ENCODE measurements at regions not wholly inside any gene's neighbourhood (a gene's known extent, or its start where the extent isn't known, plus 50 kb on each side); places are given as distances from the start of the nearest gene placed in this dataset.
"Not testable (repeated sequence)": the region's sequence is repeated elsewhere in the genome, so short reads cannot be mapped to it uniquely, and the experiment has no call there.

DNA sequence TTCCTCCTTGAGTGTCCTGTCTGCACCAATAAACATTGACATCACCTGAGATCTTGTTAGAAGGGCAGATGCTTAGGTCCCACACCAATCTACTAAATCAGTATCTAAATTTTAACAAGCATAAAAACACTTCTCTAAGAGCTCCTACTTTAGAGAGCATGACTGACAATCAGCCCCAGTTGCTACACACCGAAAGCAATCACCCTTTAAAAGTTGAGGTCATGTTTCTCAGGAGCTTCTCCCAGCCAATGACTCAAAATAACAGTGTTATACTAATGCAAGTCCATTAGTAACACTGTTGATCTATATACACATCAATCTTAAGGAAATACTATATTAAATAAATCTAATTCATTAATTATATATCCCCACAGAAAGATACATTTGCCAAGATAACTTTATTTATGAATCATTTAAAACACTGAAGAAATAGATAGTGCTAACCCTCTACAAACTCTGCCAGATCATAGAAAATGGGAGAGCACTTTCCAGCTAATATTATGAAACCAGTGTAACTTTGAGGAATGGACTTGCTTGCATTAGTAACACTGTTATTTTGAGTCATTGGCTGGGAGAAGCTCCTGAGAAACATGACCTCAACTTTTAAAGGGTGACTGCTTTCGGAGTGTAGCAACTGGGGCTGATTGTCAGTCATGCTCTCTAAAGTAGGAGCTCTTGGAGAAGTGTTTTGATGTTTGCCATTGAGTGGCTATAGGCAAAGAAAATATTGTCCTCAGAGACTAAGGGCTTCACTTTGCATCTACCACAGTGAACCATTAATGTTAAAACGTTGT is 109.8 kb upstream of the HDX start:
- no peak for DNase-seq (ENCODE audit: low read depth)

- DNase-seq (ENCODE audit: low read depth), result no peak
Observed at GRCh38 chrX:84634201-84634782, 132.0 kb upstream of the HDX start.

- no peak for DNase-seq (ENCODE audit: low read depth)
Observed at GRCh38 chrX:84666086-84666485, 163.8 kb upstream of the HDX start.

- no peak for DNase-seq (ENCODE audit: low read depth)
Observed at GRCh38 chrX:84690228-84690627, 188.0 kb upstream of the HDX start.

DNA sequence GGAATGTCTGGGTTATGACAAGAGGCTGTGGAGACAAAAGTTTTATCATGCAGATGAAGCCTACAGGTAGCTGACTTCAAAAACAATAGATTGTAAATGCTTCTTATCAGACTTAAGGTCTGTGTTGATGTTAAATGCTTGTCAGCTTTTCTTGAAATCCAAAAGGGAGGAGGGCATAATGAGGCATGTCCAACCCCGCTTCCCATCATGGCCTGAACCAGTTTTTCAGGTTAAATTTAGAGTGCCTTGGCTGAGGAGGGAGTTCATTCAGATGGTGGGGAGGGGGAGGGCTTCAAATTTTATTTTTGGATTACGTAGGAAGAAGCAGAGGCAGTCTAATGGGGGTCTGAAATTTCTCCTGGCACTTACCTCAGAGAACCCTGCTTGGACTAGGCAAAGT is 207.7 kb upstream of the HDX start:
- DNase-seq (ENCODE audit: low read depth), result no peak

DNA sequence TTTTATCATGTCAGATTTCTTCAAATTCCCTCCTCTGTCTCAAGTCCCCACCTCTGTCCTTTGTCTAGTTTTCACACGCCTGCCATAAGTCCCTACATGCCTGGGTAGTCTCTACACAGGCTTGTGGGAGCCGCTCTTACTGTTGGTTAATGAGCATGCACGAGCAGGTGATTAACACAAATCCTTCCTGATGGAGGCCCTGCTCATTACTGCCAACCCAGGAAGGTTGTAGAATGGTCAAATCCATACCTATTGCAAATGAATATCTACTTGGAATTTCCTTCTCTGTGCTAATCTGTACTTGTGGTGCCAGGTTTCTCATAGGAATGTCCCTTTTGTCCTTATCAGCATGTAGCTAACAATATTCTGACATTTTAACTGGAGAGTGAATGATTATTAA is 208.4 kb upstream of the HDX start:
- DNase-seq (ENCODE audit: low read depth), result no peak

DNA sequence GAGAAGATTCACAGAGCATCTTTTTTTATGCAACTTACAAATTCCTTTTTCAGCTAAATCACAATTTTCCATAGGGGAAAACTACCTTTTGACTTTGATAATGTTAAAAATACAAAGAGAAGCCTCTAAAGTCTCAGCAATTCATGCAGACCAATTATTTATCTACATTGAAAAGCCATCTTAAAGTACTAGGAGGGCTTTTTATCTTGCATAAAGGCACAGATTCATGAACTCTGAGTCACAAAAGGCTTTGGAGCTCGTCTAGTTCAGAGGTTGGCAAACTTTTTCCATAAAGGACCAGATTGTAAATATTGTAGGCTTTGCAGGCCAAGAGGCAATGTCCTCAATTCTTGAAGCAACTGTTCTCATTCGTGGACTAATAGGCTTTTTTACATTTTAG is 210.4 kb upstream of the HDX start:
- no peak for DNase-seq (ENCODE audit: low read depth)

DNA sequence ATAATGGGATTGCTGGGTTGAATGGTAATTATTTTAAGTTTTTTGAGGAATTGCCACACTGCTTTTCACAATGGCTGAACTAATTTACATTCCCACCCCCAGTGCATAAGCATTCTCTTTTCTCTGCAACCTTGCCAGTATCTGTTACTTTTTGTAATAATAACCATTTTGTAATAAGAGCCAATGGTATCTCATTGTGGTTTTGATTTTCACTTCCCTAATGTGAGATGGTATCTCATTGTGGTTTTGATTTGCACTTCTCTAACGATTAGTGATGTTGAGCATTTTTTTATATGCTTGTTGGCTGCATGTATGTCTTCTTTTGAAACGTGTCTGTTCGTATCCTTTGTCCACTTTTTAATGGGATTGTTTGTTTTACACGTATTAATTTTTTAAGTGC is 213.1 kb upstream of the HDX start:
- no peak for DNase-seq (ENCODE audit: low read depth)

DNA sequence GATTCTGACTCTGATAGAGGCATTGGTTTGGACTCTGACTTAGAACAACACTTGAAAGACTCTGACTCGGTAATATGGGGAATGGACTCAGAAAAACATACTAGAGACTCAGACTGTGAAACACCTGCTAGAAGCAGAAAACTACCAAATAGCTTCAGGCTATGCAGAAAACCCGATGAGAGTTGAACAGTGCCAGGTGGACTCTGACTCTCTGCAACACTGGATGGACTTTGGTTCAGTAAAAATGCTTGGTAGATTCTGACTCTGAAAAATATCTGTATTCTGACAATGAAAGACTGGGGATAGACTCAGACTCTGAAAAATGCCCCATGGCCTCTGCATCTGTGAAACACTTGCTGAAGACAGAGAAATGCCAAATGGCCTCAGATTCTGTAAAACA is 215.1 kb upstream of the HDX start:
- no peak for DNase-seq (ENCODE audit: low read depth)

GRCh38 chrX:84721416-84721815 is 219.2 kb upstream of the HDX start:
- DNase-seq (ENCODE audit: low read depth), result no peak

GRCh38 chrX:84724576-84724975 is 222.3 kb upstream of the HDX start:
- no peak for DNase-seq (ENCODE audit: low read depth)

- DNase-seq (ENCODE audit: low read depth), result no peak
Observed at GRCh38 chrX:84729408-84729807, 227.2 kb upstream of the HDX start.

DNA sequence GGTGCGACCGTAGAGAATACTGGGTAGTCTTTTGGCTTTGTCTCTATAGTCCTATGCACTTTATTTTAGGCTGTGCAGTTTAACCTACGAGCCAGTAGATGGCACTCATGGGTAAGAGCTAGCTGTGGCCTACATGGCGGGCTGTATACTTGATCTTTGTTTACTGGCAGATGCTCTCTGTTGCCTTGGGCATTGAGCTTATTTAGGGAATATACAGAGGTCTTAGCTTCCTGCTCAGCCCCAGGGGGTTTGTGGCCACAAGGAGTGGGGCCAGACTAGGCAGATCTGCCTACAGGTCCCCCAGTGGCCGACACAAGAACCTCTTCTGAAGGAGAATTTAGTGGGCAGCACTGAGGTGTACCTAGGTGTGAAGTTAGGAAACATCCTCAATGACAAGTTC is 227.6 kb upstream of the HDX start:
- peak; percentile 41 for DNase-seq (ENCODE audit: low read depth)

GRCh38 chrX:84735025-84735424 is 232.8 kb upstream of the HDX start:
- peak; percentile 1 for DNase-seq (ENCODE audit: low read depth)

DNA sequence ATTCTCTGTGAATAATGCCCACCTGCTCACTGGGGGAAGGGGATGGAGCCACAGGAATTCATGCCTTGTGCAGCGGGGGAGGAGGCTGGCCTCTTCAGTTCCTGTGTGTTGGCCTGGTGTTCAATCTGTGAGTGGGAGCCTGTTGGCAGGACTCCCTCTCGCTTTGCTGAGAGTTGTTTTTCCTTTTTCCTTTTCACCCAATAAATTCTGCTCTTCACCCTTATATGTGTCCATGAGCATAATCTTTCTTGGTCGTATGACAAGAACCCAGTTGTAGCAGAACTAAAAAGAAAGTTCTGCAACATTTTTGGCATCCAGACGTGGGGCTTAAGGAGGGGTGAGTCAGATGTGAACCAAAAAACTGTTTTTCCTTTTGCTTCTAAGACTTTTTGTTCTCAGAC is 235.2 kb upstream of the HDX start:
- peak; percentile 1 for DNase-seq (ENCODE audit: low read depth)

- no peak for DNase-seq (ENCODE audit: low read depth)
Observed at GRCh38 chrX:84747516-84747915, 245.3 kb upstream of the HDX start.

DNA sequence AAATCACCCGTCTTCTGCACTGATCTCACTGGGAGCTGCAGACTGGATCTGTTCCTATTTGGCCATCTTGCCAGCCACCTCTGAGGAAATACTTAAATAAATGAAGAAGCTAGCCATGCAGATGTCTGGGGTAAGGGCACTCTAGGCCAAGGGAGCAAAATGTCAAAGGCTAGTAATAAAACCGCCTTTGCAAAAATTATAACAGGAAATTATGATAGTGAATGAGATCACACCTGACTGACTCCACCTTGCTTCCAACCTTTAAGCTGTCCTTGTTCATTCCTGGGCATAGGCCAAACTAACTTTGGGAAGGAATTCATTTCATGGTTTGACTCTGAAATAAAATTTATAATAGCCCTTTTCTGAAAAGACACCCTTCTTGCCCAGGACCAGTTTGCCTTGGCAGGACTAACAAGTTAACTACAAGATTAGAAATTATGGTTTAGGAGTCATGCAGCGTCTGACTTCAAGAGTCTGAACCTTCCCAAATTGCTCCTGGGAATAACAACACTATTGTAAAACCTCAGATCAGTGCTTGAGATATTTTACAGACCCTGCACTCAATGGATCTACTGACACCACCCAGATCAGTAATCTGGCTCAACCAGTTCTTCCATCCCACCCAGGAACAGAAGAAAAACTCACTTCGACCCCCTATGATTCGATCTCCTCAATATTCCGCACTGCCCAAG is 246.9 kb upstream of the HDX start:
- DNase-seq (ENCODE audit: low read depth), result no peak

DNA sequence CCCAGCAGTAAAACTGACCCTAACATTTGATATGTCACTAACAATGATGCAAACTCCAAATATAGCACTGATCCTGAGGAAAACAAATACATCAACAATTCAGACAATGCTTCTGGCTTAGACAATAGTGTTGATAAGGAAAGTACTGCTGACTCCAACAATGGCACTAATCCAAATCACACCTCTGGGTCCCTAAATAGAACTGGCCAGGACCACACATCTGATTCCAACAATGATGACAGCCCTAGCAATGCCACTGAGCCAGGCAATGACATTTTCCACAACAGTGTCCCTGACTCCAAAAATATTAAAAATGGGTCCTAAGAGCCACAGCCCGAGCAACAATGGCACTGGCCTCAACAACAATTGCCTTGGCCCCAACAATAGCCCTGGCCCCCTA is 243.1 kb upstream of the APOOL start:
- no peak for DNase-seq (ENCODE audit: low read depth)

DNA sequence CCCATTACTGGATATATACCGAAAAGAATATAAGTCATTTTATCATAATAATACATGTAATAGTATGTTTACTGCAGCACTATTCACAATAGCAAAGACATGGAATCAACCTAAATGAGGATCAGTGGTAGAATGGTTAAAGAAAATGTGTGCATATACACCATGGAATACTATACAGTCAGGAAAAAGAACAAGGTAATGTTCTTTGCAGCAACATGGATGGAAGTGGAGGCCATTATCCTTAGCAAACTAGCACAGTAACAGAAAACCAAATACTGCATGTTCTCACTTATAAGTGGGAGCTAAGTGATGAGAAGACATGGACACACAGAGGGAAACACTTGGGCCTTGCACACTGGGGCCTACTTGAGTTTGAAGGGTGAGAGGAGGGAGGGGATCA is 207.4 kb upstream of the APOOL start:
- DNase-seq (ENCODE audit: low read depth), result no peak

DNA sequence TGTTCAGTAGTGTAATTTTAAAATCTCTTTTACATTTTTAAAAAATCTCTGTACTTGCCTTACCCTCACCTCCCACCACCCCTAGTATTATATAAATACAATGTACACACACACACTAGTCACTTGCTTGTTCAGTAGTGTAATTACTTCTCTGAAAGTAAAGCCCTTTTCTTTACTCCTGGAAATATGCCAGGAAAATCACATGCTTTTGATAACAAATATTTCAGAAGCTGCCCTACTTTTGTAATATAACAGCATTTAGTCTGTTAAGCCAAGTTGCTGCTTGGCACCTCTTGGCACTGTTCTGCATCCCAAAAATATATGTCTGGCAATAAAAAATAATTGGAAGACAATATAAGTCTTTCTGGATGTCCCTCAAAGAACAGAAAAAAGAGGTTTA is 172.8 kb upstream of the APOOL start:
- no peak for DNase-seq (ENCODE audit: low read depth)

- not testable (repeated sequence) for DNase-seq (ENCODE audit: low read depth)
Observed at GRCh38 chrX:84846541-84846940, 157.1 kb upstream of the APOOL start.

GRCh38 chrX:84851183-84851582 is 152.5 kb upstream of the APOOL start:
- not testable (repeated sequence) for DNase-seq (ENCODE audit: low read depth)

GRCh38 chrX:84856791-84857190 is 146.9 kb upstream of the APOOL start:
- not testable (repeated sequence) for DNase-seq (ENCODE audit: low read depth)
